ENCODE measurements at regions not wholly inside any gene's neighbourhood (a gene's known extent, or its start where the extent isn't known, plus 50 kb on each side); places are given as distances from the start of the nearest gene placed in this dataset.

DNA sequence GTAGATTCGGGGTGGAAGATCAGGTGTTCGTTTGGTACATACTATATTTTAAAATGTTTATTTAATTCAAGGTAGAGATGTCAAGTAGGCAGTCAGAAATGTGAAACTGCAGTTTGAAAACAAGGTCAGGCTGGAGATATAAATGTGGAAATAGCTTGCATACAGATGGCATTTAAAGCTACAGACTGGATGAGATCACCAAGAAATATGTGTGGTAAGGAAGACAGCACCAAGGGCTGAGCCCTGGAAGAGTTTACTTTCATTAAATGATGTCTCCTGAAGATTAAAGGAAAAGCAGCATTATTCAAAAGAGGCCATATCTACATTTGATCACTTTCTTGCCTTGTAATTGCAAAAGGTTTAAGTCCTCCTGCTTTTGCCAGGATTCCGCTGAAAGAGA is 271.3 kb downstream of the PTBP2 start:
- Histone ChIP-seq H3K27ac (ENCODE audit: extremely low read depth, low read depth, low read length) (no peak overlapping the region), H3K9me3 (ENCODE audit: control insufficient read depth, insufficient read depth, low read depth, low read length) (no peaks in the 10 kb centered on the region), H3K4me3 (ENCODE audit: low read depth, low read length) (no peak overlapping the region), H3K4me1 (ENCODE audit: control insufficient read depth, insufficient read depth, low read length) (no peaks in the 10 kb centered on the region), H3K36me3 (ENCODE audit: control insufficient read depth in 2 of 2, insufficient read depth in 1 of 2, low read length in 2 of 2) (no peaks in the 10 kb centered on the region)
- ChIA-PET CTCF (no interaction called here), POLR2A (no interaction called here)
- no peak for TF ChIP-seq ZNF837 (tag by site-specific recombination; IDR thresholded peaks at IDR 0.05)
- no peak for TF ChIP-seq ZBTB7A (tag by site-specific recombination; IDR thresholded peaks at IDR 0.05; ENCODE audit: low read depth)
- TF ChIP-seq ZNF433 (tag by site-specific recombination; IDR thresholded peaks at IDR 0.05; ENCODE audit: low read depth): no peak
- TF ChIP-seq ZNF544 (tag by site-specific recombination; IDR thresholded peaks at IDR 0.05): no peak
- no peak for TF ChIP-seq WT1 (tag by site-specific recombination; IDR thresholded peaks at IDR 0.05)
- no peak for TF ChIP-seq RBAK (tag by site-specific recombination; IDR thresholded peaks at IDR 0.05)
- TF ChIP-seq ZSCAN16 (tag by site-specific recombination; IDR thresholded peaks at IDR 0.05): no peak
- TF ChIP-seq, protein P1, sequence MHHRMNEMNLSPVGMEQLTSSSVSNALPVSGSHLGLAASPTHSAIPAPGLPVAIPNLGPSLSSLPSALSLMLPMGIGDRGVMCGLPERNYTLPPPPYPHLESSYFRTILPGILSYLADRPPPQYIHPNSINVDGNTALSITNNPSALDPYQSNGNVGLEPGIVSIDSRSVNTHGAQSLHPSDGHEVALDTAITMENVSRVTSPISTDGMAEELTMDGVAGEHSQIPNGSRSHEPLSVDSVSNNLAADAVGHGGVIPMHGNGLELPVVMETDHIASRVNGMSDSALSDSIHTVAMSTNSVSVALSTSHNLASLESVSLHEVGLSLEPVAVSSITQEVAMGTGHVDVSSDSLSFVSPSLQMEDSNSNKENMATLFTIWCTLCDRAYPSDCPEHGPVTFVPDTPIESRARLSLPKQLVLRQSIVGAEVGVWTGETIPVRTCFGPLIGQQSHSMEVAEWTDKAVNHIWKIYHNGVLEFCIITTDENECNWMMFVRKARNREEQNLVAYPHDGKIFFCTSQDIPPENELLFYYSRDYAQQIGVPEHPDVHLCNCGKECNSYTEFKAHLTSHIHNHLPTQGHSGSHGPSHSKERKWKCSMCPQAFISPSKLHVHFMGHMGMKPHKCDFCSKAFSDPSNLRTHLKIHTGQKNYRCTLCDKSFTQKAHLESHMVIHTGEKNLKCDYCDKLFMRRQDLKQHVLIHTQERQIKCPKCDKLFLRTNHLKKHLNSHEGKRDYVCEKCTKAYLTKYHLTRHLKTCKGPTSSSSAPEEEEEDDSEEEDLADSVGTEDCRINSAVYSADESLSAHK (tag by site-specific recombination; IDR thresholded peaks at IDR 0.05): no peak
- TF ChIP-seq ZIC2 (tag by site-specific recombination; IDR thresholded peaks at IDR 0.05): no peak
- TF ChIP-seq, protein P2, sequence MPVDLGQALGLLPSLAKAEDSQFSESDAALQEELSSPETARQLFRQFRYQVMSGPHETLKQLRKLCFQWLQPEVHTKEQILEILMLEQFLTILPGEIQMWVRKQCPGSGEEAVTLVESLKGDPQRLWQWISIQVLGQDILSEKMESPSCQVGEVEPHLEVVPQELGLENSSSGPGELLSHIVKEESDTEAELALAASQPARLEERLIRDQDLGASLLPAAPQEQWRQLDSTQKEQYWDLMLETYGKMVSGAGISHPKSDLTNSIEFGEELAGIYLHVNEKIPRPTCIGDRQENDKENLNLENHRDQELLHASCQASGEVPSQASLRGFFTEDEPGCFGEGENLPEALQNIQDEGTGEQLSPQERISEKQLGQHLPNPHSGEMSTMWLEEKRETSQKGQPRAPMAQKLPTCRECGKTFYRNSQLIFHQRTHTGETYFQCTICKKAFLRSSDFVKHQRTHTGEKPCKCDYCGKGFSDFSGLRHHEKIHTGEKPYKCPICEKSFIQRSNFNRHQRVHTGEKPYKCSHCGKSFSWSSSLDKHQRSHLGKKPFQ (tag by site-specific recombination; IDR thresholded peaks at IDR 0.05): no peak
- TF ChIP-seq, protein P3, sequence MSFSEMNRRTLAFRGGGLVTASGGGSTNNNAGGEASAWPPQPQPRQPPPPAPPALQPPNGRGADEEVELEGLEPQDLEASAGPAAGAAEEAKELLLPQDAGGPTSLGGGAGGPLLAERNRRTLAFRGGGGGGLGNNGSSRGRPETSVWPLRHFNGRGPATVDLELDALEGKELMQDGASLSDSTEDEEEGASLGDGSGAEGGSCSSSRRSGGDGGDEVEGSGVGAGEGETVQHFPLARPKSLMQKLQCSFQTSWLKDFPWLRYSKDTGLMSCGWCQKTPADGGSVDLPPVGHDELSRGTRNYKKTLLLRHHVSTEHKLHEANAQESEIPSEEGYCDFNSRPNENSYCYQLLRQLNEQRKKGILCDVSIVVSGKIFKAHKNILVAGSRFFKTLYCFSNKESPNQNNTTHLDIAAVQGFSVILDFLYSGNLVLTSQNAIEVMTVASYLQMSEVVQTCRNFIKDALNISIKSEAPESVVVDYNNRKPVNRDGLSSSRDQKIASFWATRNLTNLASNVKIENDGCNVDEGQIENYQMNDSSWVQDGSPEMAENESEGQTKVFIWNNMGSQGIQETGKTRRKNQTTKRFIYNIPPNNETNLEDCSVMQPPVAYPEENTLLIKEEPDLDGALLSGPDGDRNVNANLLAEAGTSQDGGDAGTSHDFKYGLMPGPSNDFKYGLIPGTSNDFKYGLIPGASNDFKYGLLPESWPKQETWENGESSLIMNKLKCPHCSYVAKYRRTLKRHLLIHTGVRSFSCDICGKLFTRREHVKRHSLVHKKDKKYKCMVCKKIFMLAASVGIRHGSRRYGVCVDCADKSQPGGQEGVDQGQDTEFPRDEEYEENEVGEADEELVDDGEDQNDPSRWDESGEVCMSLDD (tag by site-specific recombination; IDR thresholded peaks at IDR 0.05): no peak
- no peak for TF ChIP-seq SP7 (tag by site-specific recombination; IDR thresholded peaks at IDR 0.05)
- TF ChIP-seq ZFP37 (tag by site-specific recombination; IDR thresholded peaks at IDR 0.05): no peak
- TF ChIP-seq SCRT2 (tag by site-specific recombination; IDR thresholded peaks at IDR 0.05): no peak
- TF ChIP-seq ZNF202 (tag by site-specific recombination; IDR thresholded peaks at IDR 0.05; ENCODE audit: borderline replicate concordance): no peak
- TF ChIP-seq, protein P4, sequence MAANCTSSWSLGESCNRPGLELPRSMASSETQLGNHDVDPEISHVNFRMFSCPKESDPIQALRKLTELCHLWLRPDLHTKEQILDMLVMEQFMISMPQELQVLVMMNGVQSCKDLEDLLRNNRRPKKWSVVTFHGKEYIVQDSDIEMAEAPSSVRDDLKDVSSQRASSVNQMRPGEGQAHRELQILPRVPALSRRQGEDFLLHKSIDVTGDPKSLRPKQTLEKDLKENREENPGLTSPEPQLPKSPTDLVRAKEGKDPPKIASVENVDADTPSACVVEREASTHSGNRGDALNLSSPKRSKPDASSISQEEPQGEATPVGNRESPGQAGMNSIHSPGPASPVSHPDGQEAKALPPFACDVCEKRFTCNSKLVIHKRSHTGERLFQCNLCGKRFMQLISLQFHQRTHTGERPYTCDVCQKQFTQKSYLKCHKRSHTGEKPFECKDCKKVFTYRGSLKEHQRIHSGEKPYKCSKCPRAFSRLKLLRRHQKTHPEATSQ (tag by site-specific recombination; IDR thresholded peaks at IDR 0.05): no peak

DNA sequence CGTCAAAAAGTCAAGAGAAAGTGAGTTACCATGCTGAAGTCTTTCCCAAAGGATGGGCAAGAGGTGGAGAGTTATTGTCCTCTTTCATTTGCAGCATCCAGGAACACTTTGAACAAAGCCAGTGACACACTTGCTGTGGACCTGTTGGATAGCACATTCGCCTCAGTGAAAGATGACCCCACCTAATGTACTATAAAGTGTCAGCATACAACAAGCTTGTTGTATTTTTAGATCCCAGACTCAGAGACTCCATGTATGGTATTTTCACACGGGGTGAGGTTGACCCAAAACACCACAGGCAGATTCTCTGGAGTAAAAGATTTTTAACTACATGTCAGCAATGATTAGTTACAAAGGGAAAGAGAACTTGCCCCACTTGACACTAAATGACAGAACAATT is 273.8 kb downstream of the PTBP2 start:
- no peaks in the 10 kb centered on the region for H3K4me1 ChIP-seq (ENCODE audit: control insufficient read depth, insufficient read depth, low read length)
- ChIA-PET POLR2A (no interaction called here), CTCF (interaction anchor here (0.7 kb wide), 1 partner anchor 142 kb away, joined by 3 read pairs; no protein-coding TSS in a partner anchor)
- no peak overlapping the region for H3K27ac ChIP-seq (ENCODE audit: extremely low read depth, low read depth, low read length)
- no peaks in the 10 kb centered on the region for H3K9me3 ChIP-seq (ENCODE audit: control insufficient read depth, insufficient read depth, low read depth, low read length)
- H3K36me3 ChIP-seq (ENCODE audit: control insufficient read depth in 2 of 2, insufficient read depth in 1 of 2, low read length in 2 of 2): no peaks in the 10 kb centered on the region
- H3K4me3 ChIP-seq (ENCODE audit: low read depth, low read length): no peak overlapping the region
- TF ChIP-seq ZNF324 (tag by site-specific recombination; IDR thresholded peaks at IDR 0.05): no peak
- TF ChIP-seq ZNF792 (tag by site-specific recombination; IDR thresholded peaks at IDR 0.05): no peak
- TF ChIP-seq, protein P5, sequence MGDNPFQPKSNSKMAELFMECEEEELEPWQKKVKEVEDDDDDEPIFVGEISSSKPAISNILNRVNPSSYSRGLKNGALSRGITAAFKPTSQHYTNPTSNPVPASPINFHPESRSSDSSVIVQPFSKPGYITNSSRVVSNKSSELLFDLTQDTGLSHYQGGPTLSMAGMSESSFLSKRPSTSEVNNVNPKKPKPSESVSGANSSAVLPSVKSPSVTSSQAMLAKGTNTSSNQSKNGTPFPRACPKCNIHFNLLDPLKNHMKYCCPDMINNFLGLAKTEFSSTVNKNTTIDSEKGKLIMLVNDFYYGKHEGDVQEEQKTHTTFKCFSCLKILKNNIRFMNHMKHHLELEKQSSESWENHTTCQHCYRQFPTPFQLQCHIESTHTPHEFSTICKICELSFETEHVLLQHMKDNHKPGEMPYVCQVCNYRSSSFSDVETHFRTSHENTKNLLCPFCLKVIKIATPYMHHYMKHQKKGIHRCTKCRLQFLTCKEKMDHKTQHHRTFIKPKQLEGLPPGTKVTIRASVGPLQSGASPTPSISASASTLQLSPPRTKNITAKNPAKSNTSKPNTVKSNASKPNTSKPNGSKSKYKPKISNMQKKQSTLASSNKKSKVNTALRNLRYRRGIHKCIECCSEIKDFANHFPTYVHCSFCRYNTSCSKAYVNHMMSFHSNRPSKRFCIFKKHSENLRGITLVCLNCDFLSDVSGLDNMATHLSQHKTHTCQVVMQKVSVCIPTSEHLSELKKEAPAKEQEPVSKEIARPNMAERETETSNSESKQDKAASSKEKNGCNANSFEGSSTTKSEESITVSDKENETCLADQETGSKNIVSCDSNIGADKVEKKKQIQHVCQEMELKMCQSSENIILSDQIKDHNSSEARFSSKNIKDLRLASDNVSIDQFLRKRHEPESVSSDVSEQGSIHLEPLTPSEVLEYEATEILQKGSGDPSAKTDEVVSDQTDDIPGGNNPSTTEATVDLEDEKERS (tag by site-specific recombination; IDR thresholded peaks at IDR 0.05): no peak
- no peak for TF ChIP-seq ZNF394 (tag by site-specific recombination; IDR thresholded peaks at IDR 0.05; ENCODE audit: borderline replicate concordance)
- no peak for TF ChIP-seq ZNF747 (tag by site-specific recombination; IDR thresholded peaks at IDR 0.05)
- no peak for TF ChIP-seq ZNF37A (tag by site-specific recombination; IDR thresholded peaks at IDR 0.05)
- no peak for TF ChIP-seq GLIS1 (tag by site-specific recombination; IDR thresholded peaks at IDR 0.05)
- TF ChIP-seq ZNF24 (tag by site-specific recombination; IDR thresholded peaks at IDR 0.05): no peak
- no peak for TF ChIP-seq HOXC10 (CRISPR knock-in tag; IDR thresholded peaks at IDR 0.05)
- no peak for TF ChIP-seq ZNF155 (tag by site-specific recombination; IDR thresholded peaks at IDR 0.05)

All from HEK293 (cell line).